Upper lobe of right lung (tissue), 1 donor: ENCODE measurements at regions not wholly inside any gene's neighbourhood (a gene's known extent, or its start where the extent isn't known, plus 50 kb on each side); places are given as distances from the start of the nearest gene placed in this dataset.

ENCODE experiments used
- ATAC-seq: fragments of 200-7000 bp; cut with Tn5 transposase; one replicate; pipeline ENCODE4 v1.9.1; 2020; ENCODE audit warnings: mild to moderate bottlenecking, moderate library complexity
- DNase-seq: peaks from one replicate; pipeline ENCODE4 v3.0.0-alpha.2; 2020
- H3K27ac ChIP-seq: fragments of 200-600 bp; one replicate; pipeline ENCODE4 v1.8.0; 2022
- H3K27me3 ChIP-seq: fragments of 200-600 bp; one replicate; pipeline ENCODE4 v1.8.0; 2022; ENCODE audit warnings: mild to moderate bottlenecking
- H3K36me3 ChIP-seq: fragments of 200-600 bp; one replicate; pipeline ENCODE4 v1.8.0; 2022
- H3K4me1 ChIP-seq: fragments of 200-600 bp; one replicate; pipeline ENCODE4 v1.8.0; 2022
- H3K4me3 ChIP-seq: fragments of 200-600 bp; one replicate; pipeline ENCODE4 v1.8.0; 2022; ENCODE audit warnings: mild to moderate bottlenecking
- H3K9me3 ChIP-seq: fragments of 200-600 bp; one replicate; pipeline ENCODE4 v1.8.0; 2022
- intact Hi-C: fragments of 100-400 bp; cut with DNase I; formaldehyde crosslinking; loops from one replicate; pipeline ENCODE4 v1.11.0; 2022
- TF ChIP-seq, protein P1 (sequence below): fragments of 200-600 bp; IDR thresholded peaks from one replicate; pipeline ENCODE4 v1.8.0; 2022; ENCODE audit warnings: antibody characterized with exemption
- donor health status: DM: no; HTN: yes; CAD: no; lungs with severe emphysema.

DNA sequence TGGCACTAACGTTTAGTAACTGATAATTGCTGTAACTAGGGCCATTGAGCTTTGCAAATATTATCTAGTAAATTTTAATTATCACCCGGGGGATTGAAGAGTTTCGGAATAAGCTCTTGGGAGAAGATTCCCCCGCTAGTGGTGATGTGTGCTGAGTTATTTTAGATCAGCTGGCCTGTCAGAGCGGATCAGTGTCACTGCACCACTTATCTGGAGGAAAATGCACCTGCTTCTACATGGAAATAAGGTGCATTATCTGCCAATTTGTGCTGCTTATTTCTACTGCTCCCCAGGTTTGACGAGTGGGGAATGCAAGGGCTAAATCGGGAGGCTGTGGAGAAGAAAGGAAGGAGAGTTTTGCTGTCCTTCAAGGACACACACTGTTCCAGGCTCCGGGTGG is 518.6 kb downstream of the TLE4 start:
- DNase-seq (no peak), ATAC-seq (no peak)
- no peak overlapping the region for H3K27ac ChIP-seq
- no peaks in the 10 kb centered on the region for H3K4me1 ChIP-seq
- TF ChIP-seq, protein P1, sequence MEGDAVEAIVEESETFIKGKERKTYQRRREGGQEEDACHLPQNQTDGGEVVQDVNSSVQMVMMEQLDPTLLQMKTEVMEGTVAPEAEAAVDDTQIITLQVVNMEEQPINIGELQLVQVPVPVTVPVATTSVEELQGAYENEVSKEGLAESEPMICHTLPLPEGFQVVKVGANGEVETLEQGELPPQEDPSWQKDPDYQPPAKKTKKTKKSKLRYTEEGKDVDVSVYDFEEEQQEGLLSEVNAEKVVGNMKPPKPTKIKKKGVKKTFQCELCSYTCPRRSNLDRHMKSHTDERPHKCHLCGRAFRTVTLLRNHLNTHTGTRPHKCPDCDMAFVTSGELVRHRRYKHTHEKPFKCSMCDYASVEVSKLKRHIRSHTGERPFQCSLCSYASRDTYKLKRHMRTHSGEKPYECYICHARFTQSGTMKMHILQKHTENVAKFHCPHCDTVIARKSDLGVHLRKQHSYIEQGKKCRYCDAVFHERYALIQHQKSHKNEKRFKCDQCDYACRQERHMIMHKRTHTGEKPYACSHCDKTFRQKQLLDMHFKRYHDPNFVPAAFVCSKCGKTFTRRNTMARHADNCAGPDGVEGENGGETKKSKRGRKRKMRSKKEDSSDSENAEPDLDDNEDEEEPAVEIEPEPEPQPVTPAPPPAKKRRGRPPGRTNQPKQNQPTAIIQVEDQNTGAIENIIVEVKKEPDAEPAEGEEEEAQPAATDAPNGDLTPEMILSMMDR: no peak
- no peaks in the 10 kb centered on the region for H3K36me3 ChIP-seq
- intact Hi-C loops: no loop called here
- no peak overlapping the region for H3K4me3 ChIP-seq
- H3K27me3 ChIP-seq: no peaks in the 10 kb centered on the region
- no peaks in the 10 kb centered on the region for H3K9me3 ChIP-seq

DNA sequence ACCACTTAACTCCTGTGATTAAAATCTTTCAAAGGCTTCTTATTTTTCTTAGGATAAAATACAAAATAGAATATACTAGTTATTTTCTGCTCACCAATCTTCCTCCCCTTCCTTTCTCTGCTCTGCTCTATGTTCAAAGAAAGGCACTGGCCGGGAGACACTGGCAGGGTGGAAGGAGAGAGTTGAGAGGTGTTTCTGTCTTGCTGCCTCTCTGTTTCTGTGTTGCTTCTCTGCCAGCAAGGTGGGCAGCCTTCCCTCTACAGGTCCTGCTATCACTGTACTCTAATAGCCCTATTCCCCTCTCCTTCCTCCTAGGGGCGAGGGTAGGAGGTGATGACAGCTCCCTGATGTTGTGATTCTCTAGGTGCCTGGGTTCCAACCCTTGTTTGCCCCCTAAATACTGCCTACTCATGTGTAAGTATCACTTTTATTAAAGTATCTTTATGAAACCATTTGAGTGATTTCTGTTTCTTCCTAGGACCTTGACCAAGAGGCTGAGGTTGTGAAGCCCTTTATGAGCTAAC is 515.1 kb downstream of the TLE4 start:
- Histone ChIP-seq H3K9me3 (no peaks in the 10 kb centered on the region), H3K27me3 (no peaks in the 10 kb centered on the region), H3K4me1 (no peaks in the 10 kb centered on the region), H3K27ac (no peak overlapping the region), H3K36me3 (no peaks in the 10 kb centered on the region), H3K4me3 (no peak overlapping the region)
- TF ChIP-seq, protein P1: no peak
- ATAC-seq (no peak), DNase-seq (no peak)
- intact Hi-C loops: no loop called here

DNA sequence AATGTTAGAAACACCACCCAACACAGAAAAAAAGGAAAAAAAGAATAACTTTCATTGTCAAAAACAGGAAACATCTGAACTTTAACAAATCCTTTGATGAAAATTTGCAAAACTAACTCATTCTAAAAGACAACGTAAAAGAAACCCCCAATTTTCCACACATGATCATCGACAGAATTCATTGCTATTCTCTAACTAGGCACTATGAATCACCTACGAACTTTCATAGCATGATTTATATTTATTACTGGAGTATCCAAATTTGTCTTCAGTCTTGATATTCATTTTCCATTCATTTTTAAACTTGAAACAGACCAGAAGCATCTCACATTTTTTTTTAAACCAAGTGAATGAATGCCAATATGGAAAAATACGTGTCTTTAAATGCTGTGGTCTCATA is 514.6 kb downstream of the TLE4 start:
- H3K9me3 ChIP-seq: no peaks in the 10 kb centered on the region
- no peak overlapping the region for H3K4me3 ChIP-seq
- H3K4me1 ChIP-seq: no peaks in the 10 kb centered on the region
- no peaks in the 10 kb centered on the region for H3K36me3 ChIP-seq
- TF ChIP-seq, protein P1: no peak
- DNase-seq (no peak), ATAC-seq (no peak)
- H3K27me3 ChIP-seq: no peaks in the 10 kb centered on the region
- intact Hi-C loops: no loop called here
- no peak overlapping the region for H3K27ac ChIP-seq

DNA sequence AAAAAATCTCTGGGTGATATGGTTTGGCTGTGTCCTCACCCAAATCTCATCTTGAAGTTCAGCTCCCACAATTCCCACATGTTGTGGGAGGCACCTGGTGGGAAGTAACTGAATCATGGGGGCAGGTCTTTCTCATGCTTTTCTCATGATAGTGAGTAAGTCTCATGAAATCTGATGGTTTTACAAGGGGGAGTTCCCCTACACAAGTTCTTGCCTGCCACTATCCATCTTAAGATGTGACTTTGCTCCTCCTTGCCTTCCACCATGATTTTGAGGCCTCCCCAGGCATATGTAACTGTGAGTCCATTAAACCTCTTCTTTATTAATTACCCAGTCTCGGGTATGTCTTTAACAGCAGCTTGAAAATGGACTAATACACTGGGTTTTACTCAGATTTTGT is 513.9 kb downstream of the TLE4 start:
- no peaks in the 10 kb centered on the region for H3K27me3 ChIP-seq
- H3K36me3 ChIP-seq: no peaks in the 10 kb centered on the region
- DNase-seq: no peak
- no peak overlapping the region for H3K4me3 ChIP-seq
- TF ChIP-seq, protein P1: no peak
- no peaks in the 10 kb centered on the region for H3K4me1 ChIP-seq
- intact Hi-C loops: no loop called here
- ATAC-seq: no peak
- no peak overlapping the region for H3K27ac ChIP-seq
- H3K9me3 ChIP-seq: no peaks in the 10 kb centered on the region

DNA sequence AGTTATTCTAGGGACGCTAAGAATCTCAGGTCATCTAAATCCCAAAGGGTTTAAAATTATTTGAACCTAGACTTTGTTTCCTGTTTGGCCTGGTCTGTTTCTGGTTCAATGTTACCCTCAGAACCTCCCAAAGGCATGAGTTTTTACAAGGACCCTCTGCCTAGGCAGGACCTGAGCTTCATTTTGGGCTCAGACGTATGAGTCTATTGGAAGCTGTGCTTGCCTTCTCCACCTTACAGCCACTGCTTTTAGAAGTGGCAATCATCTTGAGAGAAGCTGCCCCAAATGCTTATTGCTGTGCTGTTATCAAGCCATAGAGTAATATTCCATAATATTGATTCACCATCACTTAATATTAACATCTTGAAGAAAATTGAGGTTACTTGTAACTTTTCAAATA is 510.4 kb downstream of the TLE4 start:
- no peak for ATAC-seq

More for the DNA sequence above, 510.4 kb downstream of the TLE4 start:
- DNase-seq: no peak
- H3K9me3 ChIP-seq: no peaks in the 10 kb centered on the region
- intact Hi-C loops: no loop called here
- H3K27ac ChIP-seq: no peak overlapping the region
- H3K27me3 ChIP-seq: no peaks in the 10 kb centered on the region
- H3K36me3 ChIP-seq: no peaks in the 10 kb centered on the region
- H3K4me1 ChIP-seq: no peaks in the 10 kb centered on the region
- no peak overlapping the region for H3K4me3 ChIP-seq
- TF ChIP-seq, protein P1: no peak
